Endothelial cell of umbilical vein (primary cell): ENCODE measurements at regions not wholly inside any gene's neighbourhood (a gene's known extent, or its start where the extent isn't known, plus 50 kb on each side); places are given as distances from the start of the nearest gene placed in this dataset.

Source experiments
- CTCF ChIP-seq, 2 donors: IDR thresholded peaks; 1 replicate in 1 of 2; 2 replicates in 1 of 2; pipeline ENCODE4 v1.5.1; 2011; ENCODE audit warnings: low read length in 2 of 2, mild to moderate bottlenecking in 2 of 2, moderate library complexity in 2 of 2, control low read depth in 1 of 2, inconsistent platforms in 1 of 2, low read depth in 1 of 2; ENCODE audit not compliant: insufficient read depth in 1 of 2; ENCODE audit errors: extremely low read depth in 1 of 2
- EZH2 ChIP-seq: IDR thresholded peaks from 2 replicates; pipeline ENCODE4 v1.6.1; 2012; ENCODE audit warnings: borderline replicate concordance, low read depth, mild to moderate bottlenecking, moderate library complexity, low read length, inconsistent platforms; ENCODE audit not compliant: severe bottlenecking
- FOS ChIP-seq: IDR thresholded peaks from 2 replicates; pipeline ENCODE4 v1.6.1; 2011; ENCODE audit warnings: mild to moderate bottlenecking, low read length, moderate library complexity, borderline replicate concordance; ENCODE audit not compliant: insufficient read depth
- JUN ChIP-seq: IDR thresholded peaks from 2 replicates; pipeline ENCODE4 v1.6.1; 2011; ENCODE audit warnings: borderline replicate concordance, low read depth; ENCODE audit not compliant: insufficient read length, insufficient read depth
- MAX ChIP-seq: IDR thresholded peaks from 2 replicates; pipeline ENCODE4 v1.6.1; 2011; ENCODE audit not compliant: insufficient read depth, insufficient read length
- MYC ChIP-seq: IDR thresholded peaks from one replicate; pipeline ENCODE4 v1.6.1; 2011; ENCODE audit warnings: mild to moderate bottlenecking, low read depth, low read length
- POLR2A ChIP-seq: IDR thresholded peaks from 2 replicates; pipeline ENCODE4 v1.6.1; 2012; ENCODE audit warnings: low read depth, mild to moderate bottlenecking, control low read depth, low read length
- POLR2AphosphoS5 ChIP-seq: IDR thresholded peaks from 2 replicates; pipeline ENCODE4 v1.6.1; 2012; ENCODE audit warnings: low read depth, mild to moderate bottlenecking, control low read depth, low read length, moderate library complexity; ENCODE audit not compliant: insufficient read depth

GRCh38 chr11:116586392-116586791, 186.4 kb downstream of the BUD13 start:
- TF ChIP-seq CTCF (IDR thresholded peaks at IDR 0.05; ENCODE audit: extremely low read depth in 1 of 2, insufficient read depth in 1 of 2, low read depth in 1 of 2, low read length in 2 of 2) (no peak), JUN (no peak), POLR2AphosphoS5 (no peak), POLR2A (no peak), MAX (no peak), EZH2 (no peak), MYC (no peak), FOS (no peak)
